ENCODE measurements at regions not wholly inside any gene's neighbourhood (a gene's known extent, or its start where the extent isn't known, plus 50 kb on each side); places are given as distances from the start of the nearest gene placed in this dataset.

DNA sequence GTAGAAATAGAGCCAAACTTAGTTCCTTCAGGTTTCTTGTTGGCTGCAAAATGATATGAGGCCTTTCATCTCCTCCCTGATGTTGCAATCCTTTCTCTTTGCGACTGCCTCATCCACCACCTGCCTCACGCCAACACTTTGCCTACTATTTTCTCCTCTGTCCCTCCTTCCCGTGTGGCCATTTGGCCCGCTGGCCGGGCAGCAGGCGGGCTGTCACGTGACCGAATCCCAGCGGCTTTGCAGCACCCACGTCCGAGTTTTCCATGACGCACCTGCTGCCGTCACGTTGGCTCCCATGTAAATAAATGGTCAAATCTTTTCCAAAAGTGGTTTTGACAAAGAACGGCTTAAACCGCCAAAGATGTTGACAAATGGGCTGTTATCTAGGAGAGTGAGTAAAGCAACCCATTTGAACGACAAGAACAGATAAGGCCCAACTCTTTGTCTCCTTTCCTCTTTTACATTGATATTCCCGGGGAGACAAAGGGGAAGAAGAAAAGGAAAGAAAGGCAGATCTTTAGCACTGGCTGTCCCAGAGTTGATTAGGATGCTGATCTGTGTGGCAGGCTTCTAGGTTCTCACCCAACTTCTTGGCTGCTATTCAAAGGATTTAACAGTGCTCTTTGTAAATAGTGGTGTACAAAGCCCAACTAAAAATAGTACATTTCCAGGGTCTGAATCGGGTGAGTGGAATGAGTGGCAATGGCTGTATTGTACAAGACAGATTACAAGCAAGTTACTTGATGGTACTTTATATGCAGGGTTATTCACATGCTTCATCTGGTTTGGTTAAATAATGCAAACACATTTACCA is 174.2 kb upstream of the JADE1 start (continued):
- TF ChIP-seq HMGN3 (IDR thresholded peaks at IDR 0.05; ENCODE audit: borderline replicate concordance, extremely low read depth, insufficient read length, low read depth, low read length): peak; percentile 90
- TF ChIP-seq, protein P1, sequence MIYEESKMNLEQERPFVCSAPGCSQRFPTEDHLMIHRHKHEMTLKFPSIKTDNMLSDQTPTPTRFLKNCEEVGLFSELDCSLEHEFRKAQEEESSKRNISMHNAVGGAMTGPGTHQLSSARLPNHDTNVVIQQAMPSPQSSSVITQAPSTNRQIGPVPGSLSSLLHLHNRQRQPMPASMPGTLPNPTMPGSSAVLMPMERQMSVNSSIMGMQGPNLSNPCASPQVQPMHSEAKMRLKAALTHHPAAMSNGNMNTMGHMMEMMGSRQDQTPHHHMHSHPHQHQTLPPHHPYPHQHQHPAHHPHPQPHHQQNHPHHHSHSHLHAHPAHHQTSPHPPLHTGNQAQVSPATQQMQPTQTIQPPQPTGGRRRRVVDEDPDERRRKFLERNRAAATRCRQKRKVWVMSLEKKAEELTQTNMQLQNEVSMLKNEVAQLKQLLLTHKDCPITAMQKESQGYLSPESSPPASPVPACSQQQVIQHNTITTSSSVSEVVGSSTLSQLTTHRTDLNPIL (CRISPR knock-in tag; IDR thresholded peaks at IDR 0.05): no peak
- no peak for TF ChIP-seq MAFF (IDR thresholded peaks at IDR 0.05; ENCODE audit: low read length)
- TF ChIP-seq, protein P2, sequence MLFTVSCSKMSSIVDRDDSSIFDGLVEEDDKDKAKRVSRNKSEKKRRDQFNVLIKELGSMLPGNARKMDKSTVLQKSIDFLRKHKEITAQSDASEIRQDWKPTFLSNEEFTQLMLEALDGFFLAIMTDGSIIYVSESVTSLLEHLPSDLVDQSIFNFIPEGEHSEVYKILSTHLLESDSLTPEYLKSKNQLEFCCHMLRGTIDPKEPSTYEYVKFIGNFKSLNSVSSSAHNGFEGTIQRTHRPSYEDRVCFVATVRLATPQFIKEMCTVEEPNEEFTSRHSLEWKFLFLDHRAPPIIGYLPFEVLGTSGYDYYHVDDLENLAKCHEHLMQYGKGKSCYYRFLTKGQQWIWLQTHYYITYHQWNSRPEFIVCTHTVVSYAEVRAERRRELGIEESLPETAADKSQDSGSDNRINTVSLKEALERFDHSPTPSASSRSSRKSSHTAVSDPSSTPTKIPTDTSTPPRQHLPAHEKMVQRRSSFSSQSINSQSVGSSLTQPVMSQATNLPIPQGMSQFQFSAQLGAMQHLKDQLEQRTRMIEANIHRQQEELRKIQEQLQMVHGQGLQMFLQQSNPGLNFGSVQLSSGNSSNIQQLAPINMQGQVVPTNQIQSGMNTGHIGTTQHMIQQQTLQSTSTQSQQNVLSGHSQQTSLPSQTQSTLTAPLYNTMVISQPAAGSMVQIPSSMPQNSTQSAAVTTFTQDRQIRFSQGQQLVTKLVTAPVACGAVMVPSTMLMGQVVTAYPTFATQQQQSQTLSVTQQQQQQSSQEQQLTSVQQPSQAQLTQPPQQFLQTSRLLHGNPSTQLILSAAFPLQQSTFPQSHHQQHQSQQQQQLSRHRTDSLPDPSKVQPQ (CRISPR knock-in tag; IDR thresholded peaks at IDR 0.05; ENCODE audit: borderline replicate concordance): no peak
- TF ChIP-seq, protein P3, sequence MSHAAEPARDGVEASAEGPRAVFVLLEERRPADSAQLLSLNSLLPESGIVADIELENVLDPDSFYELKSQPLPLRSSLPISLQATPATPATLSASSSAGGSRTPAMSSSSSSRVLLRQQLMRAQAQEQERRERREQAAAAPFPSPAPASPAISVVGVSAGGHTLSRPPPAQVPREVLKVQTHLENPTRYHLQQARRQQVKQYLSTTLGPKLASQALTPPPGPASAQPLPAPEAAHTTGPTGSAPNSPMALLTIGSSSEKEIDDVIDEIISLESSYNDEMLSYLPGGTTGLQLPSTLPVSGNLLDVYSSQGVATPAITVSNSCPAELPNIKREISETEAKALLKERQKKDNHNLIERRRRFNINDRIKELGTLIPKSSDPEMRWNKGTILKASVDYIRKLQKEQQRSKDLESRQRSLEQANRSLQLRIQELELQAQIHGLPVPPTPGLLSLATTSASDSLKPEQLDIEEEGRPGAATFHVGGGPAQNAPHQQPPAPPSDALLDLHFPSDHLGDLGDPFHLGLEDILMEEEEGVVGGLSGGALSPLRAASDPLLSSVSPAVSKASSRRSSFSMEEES (CRISPR knock-in tag; IDR thresholded peaks at IDR 0.05): peak; percentile 99
- no peak for TF ChIP-seq CBX8 (IDR thresholded peaks at IDR 0.05; ENCODE audit: borderline replicate concordance, extremely low read depth, low read depth, low read length, poor library complexity, severe bottlenecking)
- TF ChIP-seq ZNF311 (CRISPR knock-in tag; IDR thresholded peaks at IDR 0.05): no peak
- TF ChIP-seq, protein P4, sequence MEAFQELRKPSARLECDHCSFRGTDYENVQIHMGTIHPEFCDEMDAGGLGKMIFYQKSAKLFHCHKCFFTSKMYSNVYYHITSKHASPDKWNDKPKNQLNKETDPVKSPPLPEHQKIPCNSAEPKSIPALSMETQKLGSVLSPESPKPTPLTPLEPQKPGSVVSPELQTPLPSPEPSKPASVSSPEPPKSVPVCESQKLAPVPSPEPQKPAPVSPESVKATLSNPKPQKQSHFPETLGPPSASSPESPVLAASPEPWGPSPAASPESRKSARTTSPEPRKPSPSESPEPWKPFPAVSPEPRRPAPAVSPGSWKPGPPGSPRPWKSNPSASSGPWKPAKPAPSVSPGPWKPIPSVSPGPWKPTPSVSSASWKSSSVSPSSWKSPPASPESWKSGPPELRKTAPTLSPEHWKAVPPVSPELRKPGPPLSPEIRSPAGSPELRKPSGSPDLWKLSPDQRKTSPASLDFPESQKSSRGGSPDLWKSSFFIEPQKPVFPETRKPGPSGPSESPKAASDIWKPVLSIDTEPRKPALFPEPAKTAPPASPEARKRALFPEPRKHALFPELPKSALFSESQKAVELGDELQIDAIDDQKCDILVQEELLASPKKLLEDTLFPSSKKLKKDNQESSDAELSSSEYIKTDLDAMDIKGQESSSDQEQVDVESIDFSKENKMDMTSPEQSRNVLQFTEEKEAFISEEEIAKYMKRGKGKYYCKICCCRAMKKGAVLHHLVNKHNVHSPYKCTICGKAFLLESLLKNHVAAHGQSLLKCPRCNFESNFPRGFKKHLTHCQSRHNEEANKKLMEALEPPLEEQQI (IDR thresholded peaks at IDR 0.05): peak; percentile 85; the same call in 1 of the 2 replicates
- TF ChIP-seq SUPT5H (IDR thresholded peaks at IDR 0.05): no peak
- no peak for TF ChIP-seq SIX5 (IDR thresholded peaks at IDR 0.05; ENCODE audit: borderline replicate concordance in 1 of 2, insufficient read depth in 1 of 2, low read depth in 1 of 2, low read length in 2 of 2)
- TF ChIP-seq, protein P5, sequence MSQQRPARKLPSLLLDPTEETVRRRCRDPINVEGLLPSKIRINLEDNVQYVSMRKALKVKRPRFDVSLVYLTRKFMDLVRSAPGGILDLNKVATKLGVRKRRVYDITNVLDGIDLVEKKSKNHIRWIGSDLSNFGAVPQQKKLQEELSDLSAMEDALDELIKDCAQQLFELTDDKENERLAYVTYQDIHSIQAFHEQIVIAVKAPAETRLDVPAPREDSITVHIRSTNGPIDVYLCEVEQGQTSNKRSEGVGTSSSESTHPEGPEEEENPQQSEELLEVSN (IDR thresholded peaks at IDR 0.05; ENCODE audit: borderline replicate concordance in 1 of 2, extremely low read depth in 1 of 2, insufficient read depth in 1 of 2, insufficient read length in 1 of 2, low read depth in 1 of 2, low read length in 1 of 2, poor library complexity in 1 of 2, severe bottlenecking in 1 of 2): peak in 1 of 2 experiments; percentile 50
